WERI-Rb-1 (cell line): ENCODE measurements at regions not wholly inside any gene's neighbourhood (a gene's known extent, or its start where the extent isn't known, plus 50 kb on each side); places are given as distances from the start of the nearest gene placed in this dataset.
"Not testable (repeated sequence)": the region's sequence is repeated elsewhere in the genome, so short reads cannot be mapped to it uniquely, and the experiment has no call there.

Source experiments
- DNase-seq: peaks from one replicate; pipeline ENCODE4 v3.0.0-alpha.2; 2020
- H3K27ac ChIP-seq: fragments of 250-450 bp; sonication (Bioruptor Pico); 2 replicates; pipeline ENCODE4 v1.5.1; 2020; ENCODE audit warnings: mild to moderate bottlenecking, moderate library complexity
- H3K27me3 ChIP-seq: fragments of 250-450 bp; sonication (Bioruptor Pico); 2 replicates; pipeline ENCODE4 v1.5.1; 2021; ENCODE audit warnings: mild to moderate bottlenecking, low read depth, moderate library complexity; ENCODE audit not compliant: insufficient read depth, severe bottlenecking
- H3K36me3 ChIP-seq: fragments of 250-450 bp; sonication (Bioruptor Pico); 2 replicates; pipeline ENCODE4 v1.5.1; 2020; ENCODE audit warnings: mild to moderate bottlenecking, moderate library complexity
- H3K4me3 ChIP-seq: 2 replicates; pipeline ENCODE4 v1.5.1; 2011; ENCODE audit warnings: low read depth, mild to moderate bottlenecking, control low read depth, low read length
- H3K9me3 ChIP-seq: fragments of 250-450 bp; sonication (Bioruptor Pico); 2 replicates; pipeline ENCODE4 v1.5.1; 2021; ENCODE audit warnings: mild to moderate bottlenecking, moderate library complexity; ENCODE audit not compliant: severe bottlenecking
- TF ChIP-seq, protein P1 (sequence below): IDR thresholded peaks from 2 replicates; pipeline ENCODE4 v1.5.1; 2011; ENCODE audit warnings: low read depth, mild to moderate bottlenecking, control low read depth, inconsistent platforms, low read length

- no peak for DNase-seq
- TF ChIP-seq, protein P1, sequence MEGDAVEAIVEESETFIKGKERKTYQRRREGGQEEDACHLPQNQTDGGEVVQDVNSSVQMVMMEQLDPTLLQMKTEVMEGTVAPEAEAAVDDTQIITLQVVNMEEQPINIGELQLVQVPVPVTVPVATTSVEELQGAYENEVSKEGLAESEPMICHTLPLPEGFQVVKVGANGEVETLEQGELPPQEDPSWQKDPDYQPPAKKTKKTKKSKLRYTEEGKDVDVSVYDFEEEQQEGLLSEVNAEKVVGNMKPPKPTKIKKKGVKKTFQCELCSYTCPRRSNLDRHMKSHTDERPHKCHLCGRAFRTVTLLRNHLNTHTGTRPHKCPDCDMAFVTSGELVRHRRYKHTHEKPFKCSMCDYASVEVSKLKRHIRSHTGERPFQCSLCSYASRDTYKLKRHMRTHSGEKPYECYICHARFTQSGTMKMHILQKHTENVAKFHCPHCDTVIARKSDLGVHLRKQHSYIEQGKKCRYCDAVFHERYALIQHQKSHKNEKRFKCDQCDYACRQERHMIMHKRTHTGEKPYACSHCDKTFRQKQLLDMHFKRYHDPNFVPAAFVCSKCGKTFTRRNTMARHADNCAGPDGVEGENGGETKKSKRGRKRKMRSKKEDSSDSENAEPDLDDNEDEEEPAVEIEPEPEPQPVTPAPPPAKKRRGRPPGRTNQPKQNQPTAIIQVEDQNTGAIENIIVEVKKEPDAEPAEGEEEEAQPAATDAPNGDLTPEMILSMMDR, result no peak
- no peak overlapping the region for H3K4me3 ChIP-seq
- H3K27ac ChIP-seq, result no peak overlapping the region
- no peaks in the 10 kb centered on the region for H3K27me3 ChIP-seq
- H3K36me3 ChIP-seq, result no peaks in the 10 kb centered on the region
- H3K9me3 ChIP-seq, result no peaks in the 10 kb centered on the region
These were observed 439.5 kb upstream of the NRP1 start for GRCh38 chr10:33773886-33774480.

GRCh38 chr10:33773253-33773573 is 438.7 kb upstream of the NRP1 start:
- no peaks in the 10 kb centered on the region for H3K36me3 ChIP-seq
- H3K4me3 ChIP-seq, result no peak overlapping the region
- DNase-seq, result no peak
- TF ChIP-seq, protein P1, result no peak
- no peaks in the 10 kb centered on the region for H3K27me3 ChIP-seq
- H3K9me3 ChIP-seq, result no peaks in the 10 kb centered on the region
- H3K27ac ChIP-seq, result no peak overlapping the region

DNA sequence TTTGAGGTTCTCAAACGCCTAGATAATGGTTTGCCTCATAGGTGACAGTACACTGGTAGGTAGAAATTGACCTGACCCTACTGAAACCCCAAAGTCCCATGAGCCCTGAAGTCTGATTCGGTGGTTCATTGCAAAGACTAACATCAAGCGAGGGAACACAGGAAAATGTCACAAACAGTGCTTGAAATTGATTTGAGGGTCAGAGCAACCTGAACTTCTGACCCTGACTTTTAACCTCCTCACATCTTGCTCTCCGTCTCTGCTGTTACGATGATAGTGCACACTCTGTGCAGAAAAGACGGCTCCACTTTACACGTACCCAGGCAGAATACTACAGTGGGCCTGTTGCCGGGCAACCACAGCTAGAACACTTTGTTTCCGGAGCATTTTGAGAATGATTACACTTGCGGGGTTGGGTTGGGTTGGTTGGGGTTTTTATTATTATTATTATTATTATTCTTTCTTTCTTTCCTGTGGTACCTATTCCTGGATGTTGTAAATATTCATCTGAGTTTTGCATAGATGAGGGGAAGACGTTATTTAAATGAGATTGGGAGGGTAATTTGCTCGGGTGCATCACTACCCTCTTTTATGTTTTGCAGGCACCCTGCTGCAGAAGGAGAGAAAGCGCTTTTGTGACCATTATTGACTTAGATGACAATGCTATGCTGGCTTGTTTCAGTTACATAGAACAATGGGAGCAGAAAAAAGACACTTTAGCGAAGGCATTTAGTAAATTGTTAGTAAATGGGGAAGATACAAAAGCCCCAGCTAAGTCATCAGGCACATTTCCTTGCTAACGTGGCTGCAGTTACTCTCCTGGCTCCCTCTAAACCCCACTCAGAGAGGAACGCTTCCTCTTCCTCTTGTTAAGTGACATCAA is 438.1 kb upstream of the NRP1 start:
- no peaks in the 10 kb centered on the region for H3K9me3 ChIP-seq
- H3K4me3 ChIP-seq, result no peak overlapping the region
- no peaks in the 10 kb centered on the region for H3K27me3 ChIP-seq
- no peaks in the 10 kb centered on the region for H3K36me3 ChIP-seq
- TF ChIP-seq, protein P1, result no peak
- no peak for DNase-seq
- no peak overlapping the region for H3K27ac ChIP-seq

- H3K9me3 ChIP-seq, DNase-seq, H3K36me3 ChIP-seq, H3K27me3 ChIP-seq, H3K4me3 ChIP-seq, H3K27ac ChIP-seq: not testable (repeated sequence)
These were observed 437.4 kb upstream of the NRP1 start for GRCh38 chr10:33771856-33772255.

GRCh38 chr10:33764694-33765185 is 430.3 kb upstream of the NRP1 start:
- Histone ChIP-seq H3K27me3 (no peaks in the 10 kb centered on the region), H3K4me3 (no peak overlapping the region), H3K27ac (no peak overlapping the region), H3K9me3 (no peaks in the 10 kb centered on the region), H3K36me3 (no peaks in the 10 kb centered on the region)
- TF ChIP-seq, protein P1, result no peak
- no peak for DNase-seq

- TF ChIP-seq, protein P1, result no peak
- H3K9me3 ChIP-seq, result no peaks in the 10 kb centered on the region
- H3K27me3 ChIP-seq, result no peaks in the 10 kb centered on the region
- no peak for DNase-seq
- no peak overlapping the region for H3K27ac ChIP-seq
- H3K36me3 ChIP-seq, result no peaks in the 10 kb centered on the region
- H3K4me3 ChIP-seq, result no peak overlapping the region
These were observed 425.8 kb upstream of the NRP1 start for GRCh38 chr10:33760056-33760943.
